CD4-positive, alpha-beta T cell (primary cell): ENCODE measurements at regions not wholly inside any gene's neighbourhood (a gene's known extent, or its start where the extent isn't known, plus 50 kb on each side); places are given as distances from the start of the nearest gene placed in this dataset.

Source experiments
- ATAC-seq: fragments of 200-7000 bp; cut with Tn5 transposase; one replicate; pipeline ENCODE4 v1.10.0; 2022; ENCODE audit warnings: mild to moderate bottlenecking; ENCODE audit not compliant: poor library complexity
- CTCF ChIA-PET: fragments of 350-600 bp; sonication (Branson Sonifier 250); formaldehyde crosslinking; loops from one replicate; lab custom pipeline; 2021; ENCODE audit warnings: antibody characterized with exemption, inconsistent platforms; lab: Charles Lee
- POLR2A ChIA-PET: fragments of 350-600 bp; sonication (Branson Sonifier 250); formaldehyde crosslinking; loops from one replicate; lab custom pipeline; 2021; ENCODE audit warnings: antibody characterized with exemption, inconsistent platforms; lab: Charles Lee
- DNase-seq, 14 experiments: peaks; one replicate each; pipeline ENCODE4 v3.0.0-alpha.2; 2013 to 2020; ENCODE audit warnings: mixed read lengths in 2 of 14
- H3K27ac ChIP-seq, 2 donors: one replicate each; pipeline versions ENCODE4 v1.5.1 to v1.7.0; 2013; ENCODE audit warnings: low read length in 2 of 2, low read depth in 1 of 2, mild to moderate bottlenecking in 1 of 2
- H3K27me3 ChIP-seq, 2 experiments: 1 replicate in 1 of 2; 2 replicates in 1 of 2; pipeline versions ENCODE4 v1.6.1 to v1.7.0; 2013; ENCODE audit warnings: low read length in 2 of 2, control low read depth in 1 of 2, mild to moderate bottlenecking in 1 of 2, moderate library complexity in 1 of 2; ENCODE audit not compliant: insufficient read depth in 2 of 2, control insufficient read depth in 1 of 2
- H3K36me3 ChIP-seq: one replicate; pipeline ENCODE4 v1.6.1; 2013; ENCODE audit warnings: low read length, control low read depth; ENCODE audit not compliant: insufficient read depth
- H3K4me1 ChIP-seq: one replicate; pipeline ENCODE4 v1.6.1; 2013; ENCODE audit warnings: low read length, control low read depth; ENCODE audit not compliant: insufficient read depth
- H3K4me3 ChIP-seq: one replicate; pipeline ENCODE4 v1.5.1; 2013; ENCODE audit warnings: mild to moderate bottlenecking, low read length, moderate library complexity
- H3K9me3 ChIP-seq, 2 experiments: 1 replicate in 1 of 2; 2 replicates in 1 of 2; pipeline versions ENCODE4 v1.6.1 to v1.7.0; 2013; ENCODE audit warnings: low read length in 2 of 2, mild to moderate bottlenecking in 2 of 2, control low read depth in 1 of 2, moderate library complexity in 1 of 2; ENCODE audit not compliant: control insufficient read depth in 1 of 2, insufficient read depth in 1 of 2
- H3K27ac Mint-ChIP-seq: one replicate; pipeline ENCODE4 v1.8.0; 2020; ENCODE audit warnings: mixed read lengths
- H3K27me3 Mint-ChIP-seq: one replicate; pipeline ENCODE4 v1.8.0; 2021; ENCODE audit warnings: mixed read lengths
- H3K36me3 Mint-ChIP-seq: one replicate; pipeline ENCODE4 v1.8.0; 2021; ENCODE audit warnings: low read depth, mixed read lengths
- H3K4me1 Mint-ChIP-seq: one replicate; pipeline ENCODE4 v1.8.0; 2021; ENCODE audit warnings: low read depth, mixed read lengths
- H3K4me3 Mint-ChIP-seq: one replicate; pipeline ENCODE4 v1.8.0; 2020; ENCODE audit warnings: mild to moderate bottlenecking, mixed read lengths
- H3K9me3 Mint-ChIP-seq: one replicate; pipeline ENCODE4 v1.8.0; 2020; ENCODE audit warnings: mixed read lengths
- intact Hi-C, 2 experiments: fragments of 100-400 bp; cut with DNase I in 1 of 2; cut with micrococcal nuclease in 1 of 2; formaldehyde crosslinking; loops; one replicate each; pipeline versions ENCODE4 v1.15.1 to v1.9.0; 2023 to 2025; cut with DNase I, micrococcal nuclease
- TF ChIP-seq, protein P1 (sequence below): fragments of 200-600 bp; IDR thresholded peaks from one replicate; pipeline ENCODE4 v1.8.0; 2022; ENCODE audit warnings: antibody characterized with exemption, mild to moderate bottlenecking

DNA sequence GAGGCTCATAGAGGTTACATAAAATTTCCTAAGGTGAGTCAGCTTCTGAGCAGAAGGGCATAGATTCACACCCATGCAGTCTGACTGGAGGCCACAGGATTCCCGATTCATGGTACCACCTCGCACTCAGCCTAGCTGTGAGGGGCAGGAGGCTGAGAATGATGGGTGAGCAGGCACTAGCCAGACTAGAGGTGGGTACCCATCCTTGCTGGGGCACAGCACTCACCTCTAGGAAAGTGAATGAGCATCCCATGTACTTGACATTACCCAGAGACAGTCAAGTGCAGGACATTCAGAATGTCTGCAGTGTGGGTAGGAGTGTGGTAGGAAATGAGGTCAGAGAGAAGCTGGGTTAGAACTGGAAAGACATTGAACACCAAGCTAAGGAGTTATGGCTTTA is 255.5 kb downstream of the CDK5RAP2 start:
- H3K27me3 Mint-ChIP-seq: peaks cover 6% of the 10 kb centered on the region
- CTCF ChIA-PET: no interaction called here
- H3K4me1 Mint-ChIP-seq: no peaks in the 10 kb centered on the region
- H3K9me3 ChIP-seq: no peaks in the 10 kb centered on the region
- no peak overlapping the region for H3K27ac ChIP-seq
- no peaks in the 10 kb centered on the region for H3K27me3 ChIP-seq
- H3K4me1 ChIP-seq: no peaks in the 10 kb centered on the region
- H3K36me3 ChIP-seq: no peaks in the 10 kb centered on the region
- no peaks in the 10 kb centered on the region for H3K36me3 Mint-ChIP-seq
- TF ChIP-seq, protein P1, sequence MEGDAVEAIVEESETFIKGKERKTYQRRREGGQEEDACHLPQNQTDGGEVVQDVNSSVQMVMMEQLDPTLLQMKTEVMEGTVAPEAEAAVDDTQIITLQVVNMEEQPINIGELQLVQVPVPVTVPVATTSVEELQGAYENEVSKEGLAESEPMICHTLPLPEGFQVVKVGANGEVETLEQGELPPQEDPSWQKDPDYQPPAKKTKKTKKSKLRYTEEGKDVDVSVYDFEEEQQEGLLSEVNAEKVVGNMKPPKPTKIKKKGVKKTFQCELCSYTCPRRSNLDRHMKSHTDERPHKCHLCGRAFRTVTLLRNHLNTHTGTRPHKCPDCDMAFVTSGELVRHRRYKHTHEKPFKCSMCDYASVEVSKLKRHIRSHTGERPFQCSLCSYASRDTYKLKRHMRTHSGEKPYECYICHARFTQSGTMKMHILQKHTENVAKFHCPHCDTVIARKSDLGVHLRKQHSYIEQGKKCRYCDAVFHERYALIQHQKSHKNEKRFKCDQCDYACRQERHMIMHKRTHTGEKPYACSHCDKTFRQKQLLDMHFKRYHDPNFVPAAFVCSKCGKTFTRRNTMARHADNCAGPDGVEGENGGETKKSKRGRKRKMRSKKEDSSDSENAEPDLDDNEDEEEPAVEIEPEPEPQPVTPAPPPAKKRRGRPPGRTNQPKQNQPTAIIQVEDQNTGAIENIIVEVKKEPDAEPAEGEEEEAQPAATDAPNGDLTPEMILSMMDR: no peak
- DNase-seq (no peak), ATAC-seq (no peak)
- POLR2A ChIA-PET: no interaction called here
- no peak overlapping the region for H3K4me3 ChIP-seq
- H3K4me3 Mint-ChIP-seq: no peak overlapping the region
- H3K27ac Mint-ChIP-seq: no peak overlapping the region
- H3K9me3 Mint-ChIP-seq: no peaks in the 10 kb centered on the region
- intact Hi-C loops: no loop called here

- Histone ChIP-seq H3K9me3 (no peaks in the 10 kb centered on the region), H3K36me3 (no peaks in the 10 kb centered on the region), H3K27ac (no peak overlapping the region), H3K27me3 (no peaks in the 10 kb centered on the region), H3K4me1 (no peaks in the 10 kb centered on the region), H3K4me3 (no peak overlapping the region)
- Mint-ChIP-seq H3K27me3 (peaks cover 6% of the 10 kb centered on the region), H3K9me3 (no peaks in the 10 kb centered on the region), H3K4me3 (no peak overlapping the region), H3K27ac (no peak overlapping the region), H3K4me1 (no peaks in the 10 kb centered on the region), H3K36me3 (no peaks in the 10 kb centered on the region)
- no peak for DNase-seq
- TF ChIP-seq, protein P1: no peak
- ChIA-PET POLR2A (no interaction called here), CTCF (no interaction called here)
- intact Hi-C loops: no loop called here
- ATAC-seq: no peak
Measured at GRCh38 chr9:120323125-120323524, 256.8 kb downstream of the CDK5RAP2 start.

DNA sequence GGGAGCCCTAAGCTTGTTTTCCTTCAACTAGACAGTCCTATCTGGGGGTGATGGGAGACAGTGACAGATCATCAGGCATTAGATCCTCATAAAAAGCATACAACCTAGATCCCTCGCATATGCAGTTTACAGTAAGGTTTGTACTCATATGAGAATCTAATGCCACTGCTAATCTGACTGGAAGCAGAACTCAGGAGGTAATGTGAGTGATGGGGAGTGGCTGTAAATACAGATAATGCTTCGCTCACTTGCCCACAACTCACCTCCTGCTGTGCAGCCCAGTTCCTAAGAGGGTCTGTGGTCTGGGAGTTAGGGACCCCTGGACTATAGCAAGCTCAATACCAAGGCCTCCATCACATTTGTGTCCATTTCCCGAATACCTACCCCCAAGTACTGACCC is 260.5 kb downstream of the CDK5RAP2 start:
- H3K4me3 Mint-ChIP-seq: no peak overlapping the region
- ChIA-PET POLR2A (no interaction called here), CTCF (no interaction called here)
- H3K36me3 Mint-ChIP-seq: no peaks in the 10 kb centered on the region
- Histone ChIP-seq H3K4me1 (no peaks in the 10 kb centered on the region), H3K27ac (no peak overlapping the region), H3K4me3 (no peak overlapping the region), H3K36me3 (no peaks in the 10 kb centered on the region), H3K9me3 (peaks cover 0 to 4% of the 10 kb centered on the region in 2 experiments), H3K27me3 (no peaks in the 10 kb centered on the region)
- peaks cover 4% of the 10 kb centered on the region for H3K27me3 Mint-ChIP-seq
- no peak overlapping the region for H3K27ac Mint-ChIP-seq
- ATAC-seq (no peak), DNase-seq (no peak)
- H3K9me3 Mint-ChIP-seq: no peaks in the 10 kb centered on the region
- TF ChIP-seq, protein P1: no peak
- intact Hi-C loops: no loop called here
- H3K4me1 Mint-ChIP-seq: no peaks in the 10 kb centered on the region
